SU-DHL-6 (cell line): ENCODE measurements at regions not wholly inside any gene's neighbourhood (a gene's known extent, or its start where the extent isn't known, plus 50 kb on each side); places are given as distances from the start of the nearest gene placed in this dataset.

ENCODE experiments used
- EZH2phosphoT487 ChIP-seq: fragments of 200-600 bp; sonication (generic), shearing (Covaris generic); conservative IDR thresholded peaks from 2 replicates; pipeline ENCODE4 v1.6.1; 2018; ENCODE audit warnings: mild to moderate bottlenecking, antibody characterized with exemption, low read length, moderate library complexity, mixed read lengths
- TF ChIP-seq, protein P1 (sequence below): fragments of 200-600 bp; sonication (generic); IDR thresholded peaks from one replicate; pipeline ENCODE4 v1.5.1; 2017; ENCODE audit warnings: antibody characterized with exemption, mild to moderate bottlenecking, low read length, moderate library complexity; ENCODE audit not compliant: insufficient read depth, poor library complexity, severe bottlenecking

DNA sequence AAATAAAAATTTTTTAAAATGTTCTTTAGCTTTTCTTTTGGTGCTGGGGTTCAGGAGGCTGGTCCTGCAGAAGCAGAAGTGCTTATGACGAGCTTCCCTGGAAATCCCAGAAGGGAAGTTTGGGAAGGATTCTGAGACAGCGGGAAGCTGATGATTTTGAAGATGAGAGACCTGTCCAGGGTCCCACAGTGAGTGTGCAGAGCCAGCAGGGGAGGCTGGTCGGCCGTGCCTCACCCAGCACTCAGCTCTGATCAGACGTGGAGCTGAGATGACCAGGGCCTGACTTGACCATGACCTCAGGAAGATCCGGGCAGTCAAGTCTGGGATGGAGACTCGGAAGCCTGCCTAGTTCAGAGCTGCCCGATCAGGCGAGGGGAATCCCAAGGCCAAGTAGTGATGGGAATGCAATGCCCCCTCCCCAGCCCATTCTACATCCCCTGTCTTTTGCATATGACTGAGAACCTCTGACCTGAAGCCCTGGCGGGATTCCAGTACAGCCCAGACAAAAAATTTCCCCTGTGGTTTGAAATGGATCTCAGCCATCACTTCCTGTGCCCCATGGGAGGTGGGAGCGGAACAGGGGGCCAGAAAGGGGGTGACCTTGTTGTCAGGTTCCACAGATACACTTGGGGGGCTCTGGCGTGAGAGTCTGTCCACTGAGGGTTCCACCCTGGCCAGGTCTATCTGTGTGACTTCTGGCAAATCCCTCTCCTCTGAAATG lies 96.8 kb upstream of the RUNX3 start:
- TF ChIP-seq, protein P1, sequence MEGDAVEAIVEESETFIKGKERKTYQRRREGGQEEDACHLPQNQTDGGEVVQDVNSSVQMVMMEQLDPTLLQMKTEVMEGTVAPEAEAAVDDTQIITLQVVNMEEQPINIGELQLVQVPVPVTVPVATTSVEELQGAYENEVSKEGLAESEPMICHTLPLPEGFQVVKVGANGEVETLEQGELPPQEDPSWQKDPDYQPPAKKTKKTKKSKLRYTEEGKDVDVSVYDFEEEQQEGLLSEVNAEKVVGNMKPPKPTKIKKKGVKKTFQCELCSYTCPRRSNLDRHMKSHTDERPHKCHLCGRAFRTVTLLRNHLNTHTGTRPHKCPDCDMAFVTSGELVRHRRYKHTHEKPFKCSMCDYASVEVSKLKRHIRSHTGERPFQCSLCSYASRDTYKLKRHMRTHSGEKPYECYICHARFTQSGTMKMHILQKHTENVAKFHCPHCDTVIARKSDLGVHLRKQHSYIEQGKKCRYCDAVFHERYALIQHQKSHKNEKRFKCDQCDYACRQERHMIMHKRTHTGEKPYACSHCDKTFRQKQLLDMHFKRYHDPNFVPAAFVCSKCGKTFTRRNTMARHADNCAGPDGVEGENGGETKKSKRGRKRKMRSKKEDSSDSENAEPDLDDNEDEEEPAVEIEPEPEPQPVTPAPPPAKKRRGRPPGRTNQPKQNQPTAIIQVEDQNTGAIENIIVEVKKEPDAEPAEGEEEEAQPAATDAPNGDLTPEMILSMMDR, result no peak
- TF ChIP-seq EZH2phosphoT487, result no peak
